Ecto neural progenitor cell (in vitro differentiated cells): ENCODE measurements at regions not wholly inside any gene's neighbourhood (a gene's known extent, or its start where the extent isn't known, plus 50 kb on each side); places are given as distances from the start of the nearest gene placed in this dataset.

Experiments
- DNase-seq: peaks from one replicate; pipeline ENCODE4 v3.0.0-alpha.2; 2018; ENCODE audit warnings: low spot score

DNA sequence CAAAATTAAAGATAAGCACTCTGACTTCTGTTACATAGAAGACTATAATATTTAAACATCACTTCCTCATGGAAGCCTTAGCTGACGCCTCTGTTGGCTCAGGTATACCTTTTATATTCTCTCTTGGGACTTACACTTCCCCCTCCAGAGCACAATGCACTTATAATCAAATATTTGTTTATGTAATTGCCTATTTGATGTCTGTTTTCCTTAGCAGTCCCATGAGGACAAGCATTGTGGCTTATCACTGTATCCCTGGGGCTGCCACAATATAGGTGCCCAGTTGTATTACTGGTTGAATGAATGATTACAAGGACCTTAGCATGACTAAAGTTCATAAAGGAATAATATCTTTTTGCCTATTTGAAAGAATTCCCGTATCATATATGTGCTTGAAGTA lies 186.7 kb upstream of the VGLL2 start:
- DNase-seq, result no peak

DNA sequence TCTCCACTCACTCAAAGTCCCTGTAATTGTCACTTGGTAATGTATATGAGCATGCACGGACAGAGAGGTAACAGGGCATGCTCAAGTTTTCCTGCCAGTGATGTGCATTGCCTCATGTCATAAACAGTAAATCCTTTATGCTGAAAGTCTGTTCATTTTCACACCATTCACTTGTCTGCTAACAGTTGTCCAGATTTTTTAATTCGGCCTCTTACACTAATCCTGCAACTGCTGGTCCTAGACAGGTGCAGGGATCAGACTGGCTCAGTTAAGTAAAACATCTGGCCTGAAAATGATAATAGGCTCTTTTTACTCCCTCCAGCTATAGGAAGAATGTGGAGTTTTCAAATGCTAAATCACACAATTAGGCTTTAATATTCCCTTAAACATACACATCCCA lies 185.4 kb upstream of the VGLL2 start:
- DNase-seq, result no peak

DNA sequence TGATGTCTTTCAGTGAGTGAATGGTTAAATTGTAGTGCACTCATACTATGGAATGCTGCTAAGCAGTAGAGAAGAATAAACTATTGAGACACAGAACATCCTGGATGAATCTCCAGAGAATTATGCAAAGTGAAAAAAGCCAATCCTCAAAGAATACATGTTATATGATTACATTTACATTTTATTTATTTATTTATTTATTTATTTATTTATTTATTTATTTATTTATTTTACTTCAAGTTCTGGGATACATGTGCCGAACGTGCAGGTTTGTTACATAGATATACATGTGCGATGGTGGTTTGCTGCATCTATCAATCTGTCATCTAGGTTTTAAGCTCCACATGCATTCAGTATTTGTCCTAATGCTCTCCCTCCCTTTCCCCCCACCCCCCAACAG lies 175.8 kb upstream of the VGLL2 start:
- no peak for DNase-seq

DNA sequence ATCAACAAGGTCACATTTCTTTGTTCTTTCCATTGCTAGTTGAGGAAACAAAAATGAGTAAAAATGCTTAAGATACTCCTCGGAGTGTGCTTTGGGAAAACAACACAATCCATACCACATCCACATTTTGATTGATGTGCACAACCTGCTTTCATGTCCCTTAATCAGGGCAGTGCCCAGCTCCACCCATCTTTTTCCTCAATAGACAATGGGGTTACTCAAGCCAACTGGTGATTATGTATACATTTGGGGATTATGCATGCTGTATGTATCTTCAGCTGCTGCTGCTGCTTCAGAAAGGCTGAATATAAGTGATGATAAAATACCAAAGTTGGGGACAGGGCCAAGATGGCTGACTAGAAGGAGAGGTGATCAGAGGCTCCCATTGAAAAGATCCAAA lies 155.2 kb upstream of the VGLL2 start:
- DNase-seq, result no peak

DNA sequence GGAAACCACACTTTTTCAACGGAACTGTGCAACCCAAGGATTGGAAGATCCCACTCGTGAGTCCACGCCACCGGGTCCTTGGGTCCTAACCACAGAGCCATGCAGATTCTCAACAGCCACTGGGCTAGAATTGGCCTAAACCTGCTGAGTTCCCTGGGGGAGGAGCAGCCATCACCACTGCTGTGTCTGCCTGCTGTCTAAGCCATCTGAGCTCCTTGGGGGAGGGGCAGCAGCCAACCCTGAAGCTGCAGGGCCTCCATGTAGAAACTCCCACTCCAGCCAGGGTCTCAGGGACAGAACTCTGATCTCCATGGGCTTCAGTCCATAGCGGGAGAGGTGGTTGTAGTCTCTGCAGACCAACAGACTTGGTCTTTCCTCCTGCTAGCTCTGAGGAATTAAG lies 154.6 kb upstream of the VGLL2 start:
- no peak for DNase-seq

DNA sequence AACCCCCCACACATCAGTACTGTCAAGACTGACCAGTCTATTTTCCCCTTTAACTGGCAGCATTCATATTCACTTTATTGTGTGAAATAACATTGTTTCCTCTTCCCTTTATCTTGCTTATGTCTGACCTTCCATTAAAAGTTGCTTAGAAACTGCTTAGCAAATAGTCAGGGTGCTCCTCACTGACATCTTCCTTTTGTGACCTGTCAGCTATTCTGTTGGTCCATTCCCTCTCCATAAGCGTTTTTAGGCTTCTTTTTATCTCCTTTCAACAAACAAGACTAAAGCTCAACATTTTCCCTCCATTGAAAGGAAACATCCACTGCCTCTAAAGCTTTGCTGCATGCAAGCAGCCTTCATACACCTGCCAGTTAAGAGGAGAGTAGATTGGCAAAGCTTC lies 147.7 kb upstream of the VGLL2 start:
- no peak for DNase-seq

DNA sequence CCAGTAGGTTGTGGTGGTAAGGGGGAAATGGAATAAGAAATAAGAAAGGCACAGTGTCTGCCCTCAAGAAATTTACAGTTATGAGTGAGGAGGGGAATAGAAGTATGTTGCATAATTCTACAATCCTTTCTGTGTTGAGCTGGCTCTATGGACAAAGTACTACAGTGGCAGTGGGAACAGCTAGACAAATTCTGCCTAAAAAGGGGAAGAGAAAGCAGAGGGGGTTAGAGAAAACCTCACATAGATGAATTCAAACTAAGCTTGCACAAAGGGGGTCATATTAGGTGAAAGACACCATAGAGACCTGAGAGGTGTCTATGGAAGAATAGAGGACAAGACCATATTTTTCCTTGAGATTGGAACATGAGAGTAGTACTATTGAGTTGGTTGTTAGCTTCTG lies 146.9 kb upstream of the VGLL2 start:
- no peak for DNase-seq

- DNase-seq, result no peak
These were observed 139.1 kb upstream of the VGLL2 start for GRCh38 chr6:117126213-117126612.

DNA sequence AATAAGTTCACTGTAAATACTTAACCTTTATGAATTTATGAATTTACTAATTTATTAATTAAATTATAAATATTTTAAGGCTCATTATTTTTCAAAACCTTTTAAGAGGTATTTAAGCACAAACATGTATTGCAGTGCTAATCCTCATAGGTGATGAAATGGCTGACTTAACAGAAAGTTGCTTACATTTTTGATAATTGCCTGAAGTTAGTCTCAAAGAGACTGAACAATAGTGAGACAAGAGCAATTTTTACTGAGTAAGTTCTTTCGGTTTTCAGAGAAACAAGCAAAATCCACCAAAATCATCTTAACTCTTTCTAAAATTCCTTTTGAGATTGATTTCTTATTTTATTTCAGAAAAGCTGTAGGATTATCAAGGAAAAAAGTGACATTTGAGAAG lies 137.3 kb upstream of the VGLL2 start:
- no peak for DNase-seq

DNA sequence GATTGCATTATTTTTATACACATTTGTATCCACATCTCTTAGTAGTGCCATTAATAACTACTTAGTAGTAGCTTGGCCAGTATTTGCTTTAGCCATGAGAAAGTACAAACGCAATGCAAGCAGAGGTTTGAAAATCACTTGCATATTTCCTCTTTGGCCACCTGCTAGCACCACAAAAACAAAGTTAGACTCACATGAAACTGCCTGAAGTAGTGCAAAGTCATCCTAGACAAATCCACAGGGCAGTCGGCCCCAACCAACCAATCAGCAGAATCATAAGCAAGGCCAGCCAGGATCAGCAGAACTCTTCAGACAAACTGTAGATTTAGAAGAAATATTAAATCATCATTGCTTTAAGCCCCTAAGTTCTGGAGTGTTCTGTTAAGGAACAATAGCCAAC lies 135.2 kb upstream of the VGLL2 start:
- DNase-seq, result no peak

GRCh38 chr6:117136702-117137101 lies 128.7 kb upstream of the VGLL2 start:
- no peak for DNase-seq

DNA sequence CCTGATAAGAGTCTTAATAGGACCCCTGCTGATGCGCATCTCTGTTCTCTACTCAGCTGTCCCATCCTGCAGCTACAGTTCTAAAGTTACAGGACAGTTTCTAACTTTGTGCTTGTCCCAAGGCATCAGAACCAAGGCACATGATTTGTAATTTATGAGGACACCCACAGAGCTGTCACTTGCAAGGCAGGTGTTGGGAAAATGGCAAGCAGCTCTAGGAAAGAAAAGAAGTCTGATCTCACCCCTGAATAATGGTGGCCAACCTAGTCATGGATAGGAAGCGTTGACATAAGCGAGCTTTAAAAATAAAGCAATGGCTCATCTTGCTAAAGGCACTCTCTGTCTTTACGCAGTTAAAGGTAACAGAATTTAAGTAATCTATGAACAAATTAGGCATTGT lies 127.6 kb upstream of the VGLL2 start:
- DNase-seq, result no peak

- DNase-seq, result no peak
These were observed 126.9 kb upstream of the VGLL2 start for GRCh38 chr6:117138425-117138824.

- DNase-seq, result no peak
These were observed 126.4 kb upstream of the VGLL2 start for GRCh38 chr6:117138920-117139319.

DNA sequence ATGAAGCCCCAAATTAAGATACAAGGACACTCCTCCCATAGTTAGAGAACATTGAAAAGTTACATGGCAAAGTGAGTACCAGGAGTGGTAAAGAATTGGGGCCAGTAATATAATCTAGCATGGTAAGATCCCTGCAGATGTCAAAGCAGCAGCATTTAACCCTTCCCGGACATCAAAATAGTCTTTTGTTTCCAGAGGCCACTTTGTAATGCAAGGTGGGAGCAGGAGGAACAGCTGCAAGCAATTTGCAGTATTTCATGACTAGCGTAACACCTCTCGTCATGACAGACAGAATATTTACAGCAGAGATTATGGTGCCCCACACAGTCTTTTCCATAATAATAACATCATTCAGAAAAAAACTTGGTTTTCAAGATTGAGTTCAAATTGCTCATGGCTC lies 123.2 kb upstream of the VGLL2 start:
- no peak for DNase-seq

DNA sequence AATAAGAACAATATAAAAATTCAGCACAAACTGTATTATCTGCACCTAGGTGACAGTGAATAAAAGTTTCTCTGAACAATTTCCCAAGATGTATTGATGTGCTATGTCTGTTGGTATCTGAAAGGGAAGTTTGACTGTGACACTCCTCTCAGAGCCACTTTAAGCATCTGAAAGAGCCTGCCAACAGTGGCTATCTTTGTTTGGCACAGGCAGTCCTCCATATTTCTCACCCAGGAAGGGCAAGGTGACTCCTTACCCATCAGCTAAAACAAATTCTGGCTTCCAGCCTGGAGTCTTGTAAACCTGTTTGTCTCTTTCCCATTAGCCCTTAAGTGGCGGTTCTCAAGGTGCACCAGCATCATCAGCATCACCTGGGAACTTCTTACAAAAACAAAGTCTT lies 122.4 kb upstream of the VGLL2 start:
- no peak for DNase-seq

- no peak for DNase-seq
These were observed 121.7 kb upstream of the VGLL2 start for GRCh38 chr6:117143647-117144046.

- no peak for DNase-seq
These were observed 119.4 kb upstream of the VGLL2 start for GRCh38 chr6:117145940-117146339.

DNA sequence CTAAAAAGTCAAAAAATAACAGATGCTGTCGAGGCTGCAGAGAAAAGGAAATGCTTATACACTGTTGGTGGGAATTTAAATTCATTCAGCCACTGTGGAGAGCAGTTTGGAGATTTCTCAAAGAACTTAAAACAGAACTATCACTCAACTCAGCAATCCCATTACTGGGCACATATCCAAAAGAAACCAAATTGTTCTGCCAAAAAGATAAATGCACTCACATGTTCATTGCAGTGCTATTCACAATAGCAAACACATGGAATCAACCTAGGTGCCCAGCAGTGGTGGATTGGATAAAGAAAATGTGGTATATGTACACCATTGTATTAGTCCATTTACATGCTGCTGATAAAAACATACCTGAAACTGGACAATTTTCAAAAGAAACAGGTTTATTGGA lies 116.0 kb upstream of the VGLL2 start:
- DNase-seq, result no peak

- DNase-seq, result no peak
These were observed 108.6 kb upstream of the VGLL2 start for GRCh38 chr6:117156741-117157140.

DNA sequence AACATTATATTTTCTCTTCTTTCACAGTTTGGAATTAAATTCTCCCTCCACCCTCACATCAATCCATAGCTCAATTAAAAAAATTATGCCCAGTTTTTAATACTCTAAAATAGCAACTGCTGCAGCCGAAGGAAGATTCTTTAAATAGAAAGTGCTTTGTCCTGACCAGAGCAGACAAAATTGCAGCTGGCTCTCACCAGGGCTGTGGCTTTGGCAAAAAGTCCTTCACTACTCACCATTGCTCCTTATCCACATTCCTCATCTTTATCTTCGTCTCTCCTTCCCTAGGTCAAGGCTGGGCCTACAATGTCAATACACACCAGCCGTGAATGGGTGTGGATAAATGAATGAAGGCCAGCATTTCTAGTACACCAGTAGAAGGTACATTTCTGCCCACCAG lies 107.9 kb upstream of the VGLL2 start:
- DNase-seq, result no peak

DNA sequence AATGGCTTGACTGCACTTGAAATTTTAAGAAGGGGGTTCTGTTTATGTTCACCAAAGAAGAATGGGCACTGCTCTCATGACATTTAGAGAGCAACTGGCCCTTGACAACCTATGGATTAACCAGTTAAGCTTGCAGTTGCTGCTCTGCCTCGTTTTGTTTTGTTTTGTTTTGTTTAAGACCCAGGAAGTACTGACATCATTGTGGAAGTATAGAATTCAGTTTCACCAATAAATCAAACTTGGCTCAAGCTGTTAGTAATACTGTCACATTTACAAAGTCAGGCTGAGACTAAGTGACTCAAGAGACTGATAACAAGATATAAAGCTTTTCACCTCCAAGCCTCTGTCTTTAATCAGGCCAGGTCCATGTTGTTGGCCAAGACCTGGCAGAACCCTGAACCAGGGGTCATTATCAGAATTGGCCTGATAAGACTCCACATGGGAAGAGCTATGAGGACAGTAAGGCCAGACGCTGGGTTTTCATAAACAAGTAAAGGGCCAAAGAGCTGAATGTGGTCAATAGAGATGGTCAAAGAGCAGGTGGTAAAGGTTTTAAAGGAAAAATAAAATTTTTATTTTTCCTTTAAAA lies 99.4 kb upstream of the VGLL2 start:
- no peak for DNase-seq

DNA sequence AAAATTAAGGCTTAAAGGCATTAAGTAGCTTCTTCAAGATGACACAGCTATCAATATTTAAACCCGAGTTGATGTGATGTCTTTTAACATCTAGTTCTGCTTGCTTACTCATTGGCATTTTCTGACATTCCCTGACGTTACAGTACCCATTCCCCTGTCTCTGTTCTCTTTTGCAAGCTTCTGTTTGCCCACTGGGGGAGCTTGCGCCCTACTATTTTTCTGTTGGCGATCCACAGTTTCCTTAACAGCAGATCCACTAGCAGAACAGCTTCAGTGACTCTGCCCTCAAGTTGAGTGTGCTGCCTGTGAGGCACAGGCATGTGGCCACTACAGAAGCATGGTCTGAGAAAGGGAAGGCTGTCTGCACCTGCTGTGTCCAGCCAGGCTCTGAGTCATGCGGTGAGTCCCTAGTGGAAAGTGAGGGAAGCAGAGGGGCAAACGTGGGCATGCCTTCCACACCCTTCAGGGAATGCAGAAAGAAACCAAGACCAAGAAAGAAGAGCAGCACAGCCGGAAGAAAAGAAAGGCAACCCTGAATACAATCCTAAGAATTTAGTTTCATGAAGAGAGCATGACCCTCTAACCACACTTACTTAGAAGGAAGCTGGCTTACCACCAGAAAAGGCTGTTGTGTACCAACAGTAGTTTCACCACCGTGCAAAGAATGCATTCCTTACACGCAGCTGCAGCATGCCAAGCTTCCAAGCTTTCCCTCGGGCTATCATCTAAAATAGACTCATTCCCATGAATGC lies 97.7 kb upstream of the VGLL2 start:
- DNase-seq, result no peak
